CD14-positive monocyte (primary cell): ENCODE measurements at regions not wholly inside any gene's neighbourhood (a gene's known extent, or its start where the extent isn't known, plus 50 kb on each side); places are given as distances from the start of the nearest gene placed in this dataset.

Experiments
- DNase-seq, 3 donors: peaks; one replicate each; pipeline ENCODE4 v3.0.0-alpha.2; 2011 to 2022
- H2AFZ ChIP-seq: 2 replicates; pipeline ENCODE4 v1.6.0; 2012; ENCODE audit warnings: mild to moderate bottlenecking, low read depth, low read length, inconsistent platforms; ENCODE audit not compliant: insufficient read depth, poor library complexity, severe bottlenecking
- H3K27ac ChIP-seq, 2 donors: 1 replicate in 1 of 2; 2 replicates in 1 of 2; pipeline ENCODE4 v1.5.1; 2012 to 2013; ENCODE audit warnings: low read length in 2 of 2, control low read depth in 1 of 2, inconsistent platforms in 1 of 2, low read depth in 1 of 2, mild to moderate bottlenecking in 1 of 2
- H3K27me3 ChIP-seq, 2 donors: one replicate each; pipeline versions ENCODE4 v1.6.0 to v1.6.1; 2011 to 2013; ENCODE audit warnings: low read length in 2 of 2; ENCODE audit not compliant: control insufficient read depth in 2 of 2, insufficient read depth in 2 of 2
- H3K36me3 ChIP-seq, 2 donors: replicated peaks in 1 of 2; 1 replicate in 1 of 2; 2 replicates in 1 of 2; pipeline versions ENCODE4 v1.5.1 to v1.6.1; 2012 to 2013; ENCODE audit warnings: low read length in 2 of 2, control low read depth in 1 of 2, inconsistent platforms in 1 of 2, mild to moderate bottlenecking in 1 of 2; ENCODE audit not compliant: insufficient read depth in 2 of 2, control insufficient read depth in 1 of 2
- H3K4me1 ChIP-seq, 2 donors: 1 replicate in 1 of 2; 2 replicates in 1 of 2; pipeline versions ENCODE4 v1.5.1 to v1.6.1; 2012 to 2013; ENCODE audit warnings: low read length in 2 of 2, control low read depth in 1 of 2, inconsistent platforms in 1 of 2, mild to moderate bottlenecking in 1 of 2, moderate library complexity in 1 of 2; ENCODE audit not compliant: insufficient read depth in 2 of 2, control insufficient read depth in 1 of 2
- H3K4me2 ChIP-seq: replicated peaks from 2 replicates; pipeline ENCODE3; 2012; ENCODE audit warnings: low read length, moderate library complexity, mild to moderate bottlenecking; ENCODE audit not compliant: poor library complexity, severe bottlenecking; ENCODE audit errors: extremely low read depth
- H3K4me3 ChIP-seq, 3 experiments: fragments of 200-600 bp in 1 of 3; sonication (generic) in 1 of 3; replicated peaks in 1 of 3; 1 replicate in 2 of 3; 2 replicates in 1 of 3; pipeline ENCODE4 v1.5.1; 2011 to 2013; ENCODE audit warnings: low read length in 3 of 3, mild to moderate bottlenecking in 3 of 3, control low read depth in 2 of 3, low read depth in 2 of 3, inconsistent platforms in 1 of 3, moderate library complexity in 1 of 3
- H3K79me2 ChIP-seq: 2 replicates; pipeline ENCODE4 v1.6.0; 2012; ENCODE audit warnings: mild to moderate bottlenecking, control low read depth, inconsistent platforms, low read length, moderate library complexity; ENCODE audit not compliant: insufficient read depth
- H3K9ac ChIP-seq: 2 replicates; pipeline ENCODE4 v1.6.0; 2017; ENCODE audit warnings: low read length, mild to moderate bottlenecking; ENCODE audit not compliant: insufficient read depth, poor library complexity, severe bottlenecking
- H3K9me3 ChIP-seq, 2 donors: replicated peaks in 1 of 2; 1 replicate in 1 of 2; 2 replicates in 1 of 2; pipeline versions ENCODE4 v1.5.1 to v1.6.1; 2012 to 2013; ENCODE audit warnings: low read length in 2 of 2, control low read depth in 1 of 2; ENCODE audit not compliant: control insufficient read depth in 1 of 2, insufficient read depth in 1 of 2
- H4K20me1 ChIP-seq: 2 replicates; pipeline ENCODE4 v1.6.0; 2012; ENCODE audit warnings: mild to moderate bottlenecking, low read length, control low read depth, moderate library complexity; ENCODE audit not compliant: insufficient read depth
- H3K27ac Mint-ChIP-seq, 7 donors: one replicate each; pipeline ENCODE4 v1.8.0; 2020; ENCODE audit warnings: mild to moderate bottlenecking in 7 of 7, mixed read lengths in 7 of 7, moderate library complexity in 6 of 7, inconsistent platforms in 2 of 7
- H3K27me3 Mint-ChIP-seq, 3 donors: one replicate each; pipeline ENCODE4 v1.8.0; 2021 to 2022; ENCODE audit warnings: low read depth in 3 of 3, mild to moderate bottlenecking in 3 of 3, mixed read lengths in 3 of 3, moderate library complexity in 3 of 3, inconsistent platforms in 1 of 3
- H3K36me3 Mint-ChIP-seq, 2 donors: one replicate each; pipeline ENCODE4 v1.8.0; 2020; ENCODE audit warnings: mixed read lengths in 2 of 2, inconsistent platforms in 1 of 2, mild to moderate bottlenecking in 1 of 2
- H3K4me1 Mint-ChIP-seq: one replicate; pipeline ENCODE4 v1.8.0; 2020; ENCODE audit warnings: mild to moderate bottlenecking, mixed read lengths
- H3K4me3 Mint-ChIP-seq, 2 donors: one replicate each; pipeline ENCODE4 v1.8.0; 2020; ENCODE audit warnings: mild to moderate bottlenecking in 2 of 2, mixed read lengths in 2 of 2, moderate library complexity in 1 of 2
- H3K9me3 Mint-ChIP-seq, 7 donors: one replicate each; pipeline ENCODE4 v1.8.0; 2020 to 2022; ENCODE audit warnings: mixed read lengths in 7 of 7, mild to moderate bottlenecking in 6 of 7, moderate library complexity in 6 of 7, inconsistent platforms in 2 of 7
- CTCF ChIP-seq: fragments of 200-600 bp; IDR thresholded peaks from one replicate; pipeline ENCODE4 v1.8.0; 2022; ENCODE audit warnings: antibody characterized with exemption, mild to moderate bottlenecking
- WGBS: methylation state at CpG from one replicate; pipeline ENCODE4 v1.1.5; 2013; ENCODE audit warnings: missing lambda C conversion rate; ENCODE audit not compliant: insufficient coverage; 5-methylcytosine and 5-hydroxymethylcytosine counted together
- intact Hi-C, 2 donors: fragments of 100-400 bp; cut with micrococcal nuclease; formaldehyde crosslinking; loops; one replicate each; pipeline versions ENCODE4 v1.15.0 to v1.15.1; 2023

- Histone ChIP-seq H3K27ac (no peak overlapping the region), H3K79me2 (no peaks in the 10 kb centered on the region), H3K4me2 (no peak overlapping the region), H3K4me1 (no peaks in the 10 kb centered on the region), H2AFZ (no peak overlapping the region), H3K9ac (no peak overlapping the region), H3K9me3 (peaks cover under 1% of the 10 kb centered on the region in 2 donors), H3K36me3 (no peaks in the 10 kb centered on the region), H3K27me3 (no peaks in the 10 kb centered on the region), H4K20me1 (no peaks in the 10 kb centered on the region), H3K4me3 (no peak overlapping the region)
- intact Hi-C loops, result no loop called here
- no CpG with 5 or more reads among the region's 2 CpGs for WGBS
- no peak overlapping the region for H3K27ac Mint-ChIP-seq
- no peak for TF ChIP-seq CTCF
- no peak for DNase-seq
- H3K4me3 Mint-ChIP-seq, result no peak overlapping the region
- no peaks in the 10 kb centered on the region for H3K4me1 Mint-ChIP-seq
- H3K36me3 Mint-ChIP-seq, result no peaks in the 10 kb centered on the region
- peaks cover 0 to 1% (median 0%) of the 10 kb centered on the region in 3 donors for H3K27me3 Mint-ChIP-seq
- H3K9me3 Mint-ChIP-seq, result peaks cover 0 to 7% (median 3%) of the 10 kb centered on the region in 7 donors
These were observed 965.6 kb downstream of the EFNB2 start for GRCh38 chr13:105569816-105570215.

- Histone ChIP-seq H3K27ac (no peak overlapping the region), H3K9ac (no peak overlapping the region), H3K4me2 (no peak overlapping the region), H3K4me1 (no peaks in the 10 kb centered on the region), H3K9me3 (no peaks in the 10 kb centered on the region), H3K4me3 (no peak overlapping the region), H3K79me2 (no peaks in the 10 kb centered on the region), H3K27me3 (no peaks in the 10 kb centered on the region), H3K36me3 (no peaks in the 10 kb centered on the region), H2AFZ (no peak overlapping the region), H4K20me1 (no peaks in the 10 kb centered on the region)
- H3K4me3 Mint-ChIP-seq, result no peak overlapping the region
- no peaks in the 10 kb centered on the region for H3K36me3 Mint-ChIP-seq
- peaks cover 0 to 3% (median 0%) of the 10 kb centered on the region in 7 donors for H3K9me3 Mint-ChIP-seq
- no peak for TF ChIP-seq CTCF
- peaks cover 0 to 1% (median 0%) of the 10 kb centered on the region in 3 donors for H3K27me3 Mint-ChIP-seq
- intact Hi-C loops, result no loop called here
- no peak overlapping the region for H3K27ac Mint-ChIP-seq
- WGBS, result 96% methylated on average over 6 of the region's 7 CpGs
- no peak for DNase-seq
- H3K4me1 Mint-ChIP-seq, result no peaks in the 10 kb centered on the region
These were observed 967.4 kb downstream of the EFNB2 start for GRCh38 chr13:105567951-105568525.
